Astrocyte (in vitro differentiated cells and primary cell): ENCODE measurements at regions not wholly inside any gene's neighbourhood (a gene's known extent, or its start where the extent isn't known, plus 50 kb on each side); places are given as distances from the start of the nearest gene placed in this dataset.

Experiments
- DNase-seq: peaks from one replicate; pipeline ENCODE4 v3.0.0-alpha.2; 2010; ENCODE audit warnings: low read depth
- FAIRE-seq: peaks from 2 replicates; lab custom pipeline; 2011; peaks lifted over from hg19 to GRCh38; lab: Jason Lieb, UNC
- H2AFZ ChIP-seq: 2 replicates; pipeline ENCODE4 v1.6.0; 2012; ENCODE audit warnings: low read depth, low read length, inconsistent platforms
- H3K27ac ChIP-seq: 2 replicates; pipeline ENCODE4 v1.5.1; 2011; ENCODE audit warnings: low read depth, low read length, inconsistent platforms
- H3K27me3 ChIP-seq: 2 replicates; pipeline ENCODE4 v1.6.0; 2011; ENCODE audit warnings: low read length, inconsistent platforms; ENCODE audit not compliant: insufficient read depth
- H3K36me3 ChIP-seq: 2 replicates; pipeline ENCODE4 v1.5.1; 2011; ENCODE audit warnings: low read length, inconsistent platforms; ENCODE audit not compliant: insufficient read depth
- H3K4me1 ChIP-seq: 2 replicates; pipeline ENCODE4 v1.5.1; 2011; ENCODE audit warnings: low read length, inconsistent platforms; ENCODE audit not compliant: insufficient read depth
- H3K4me2 ChIP-seq: 2 replicates; pipeline ENCODE4 v1.6.0; 2012; ENCODE audit warnings: low read length, inconsistent platforms
- H3K4me3 ChIP-seq: 2 replicates; pipeline ENCODE4 v1.5.1; 2011; ENCODE audit warnings: low read depth, mild to moderate bottlenecking, low read length, inconsistent platforms; ENCODE audit not compliant: insufficient read depth
- H3K79me2 ChIP-seq: 2 replicates; pipeline ENCODE4 v1.6.0; 2012; ENCODE audit warnings: mild to moderate bottlenecking, low read length, inconsistent platforms; ENCODE audit not compliant: insufficient read depth
- H3K9ac ChIP-seq: 2 replicates; pipeline ENCODE4 v1.6.0; 2012; ENCODE audit warnings: mild to moderate bottlenecking, low read length, inconsistent platforms
- H3K9me3 ChIP-seq: 2 replicates; pipeline ENCODE4 v1.5.1; 2012; ENCODE audit warnings: low read depth, mild to moderate bottlenecking, low read length, inconsistent platforms; ENCODE audit not compliant: insufficient read depth
- H4K20me1 ChIP-seq: 2 replicates; pipeline ENCODE4 v1.6.0; 2012; ENCODE audit warnings: low read length, inconsistent platforms; ENCODE audit not compliant: insufficient read depth
- H3K27ac Mint-ChIP-seq: one replicate; pipeline ENCODE4 v1.8.0; 2021; ENCODE audit warnings: mild to moderate bottlenecking, mixed read lengths; ENCODE audit not compliant: unreplicated experiment
- H3K27me3 Mint-ChIP-seq: one replicate; pipeline ENCODE4 v1.8.0; 2021; ENCODE audit warnings: low read depth, mixed read lengths; ENCODE audit not compliant: unreplicated experiment
- H3K36me3 Mint-ChIP-seq: one replicate; pipeline ENCODE4 v1.8.0; 2021; ENCODE audit warnings: low read depth, mixed read lengths; ENCODE audit not compliant: unreplicated experiment
- H3K4me1 Mint-ChIP-seq: one replicate; pipeline ENCODE4 v1.8.0; 2021; ENCODE audit warnings: low read depth, mixed read lengths; ENCODE audit not compliant: unreplicated experiment
- H3K4me3 Mint-ChIP-seq: one replicate; pipeline ENCODE4 v1.8.0; 2021; ENCODE audit warnings: mild to moderate bottlenecking, moderate library complexity, mixed read lengths; ENCODE audit not compliant: unreplicated experiment
- H3K9me3 Mint-ChIP-seq: one replicate; pipeline ENCODE4 v1.8.0; 2021; ENCODE audit warnings: mild to moderate bottlenecking, mixed read lengths; ENCODE audit not compliant: unreplicated experiment
- EZH2 ChIP-seq: IDR thresholded peaks from 2 replicates; pipeline ENCODE4 v1.6.1; 2012; ENCODE audit warnings: mild to moderate bottlenecking, low read length, inconsistent platforms; ENCODE audit not compliant: insufficient read depth
- TF ChIP-seq, protein P1 (sequence below): IDR thresholded peaks from 2 replicates; pipeline ENCODE4 v1.5.1; 2011; ENCODE audit warnings: low read depth, mild to moderate bottlenecking, inconsistent platforms, low read length, moderate library complexity; ENCODE audit not compliant: insufficient read depth

DNA sequence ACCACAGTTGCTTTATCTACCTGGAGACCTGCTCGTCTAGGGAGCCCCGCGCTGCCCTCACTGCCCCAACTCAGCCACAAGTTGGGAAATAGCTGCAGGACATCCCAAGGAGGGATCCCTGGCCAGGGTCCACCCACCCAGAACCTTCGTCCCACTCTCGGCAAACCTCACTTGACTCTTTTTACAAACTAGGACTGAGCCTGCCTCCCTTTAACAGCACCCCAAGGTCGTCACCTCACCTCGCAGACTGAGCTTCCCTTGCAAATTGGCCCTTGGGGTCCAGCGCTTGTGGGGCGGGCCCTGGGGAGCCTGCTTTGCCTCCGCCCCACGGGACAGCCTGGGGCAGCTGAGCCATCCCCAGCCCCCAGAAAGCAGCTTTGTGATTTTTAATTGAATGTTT lies 1505.8 kb downstream of the TBC1D22A start:
- TF ChIP-seq EZH2, result no peak
- TF ChIP-seq, protein P1, sequence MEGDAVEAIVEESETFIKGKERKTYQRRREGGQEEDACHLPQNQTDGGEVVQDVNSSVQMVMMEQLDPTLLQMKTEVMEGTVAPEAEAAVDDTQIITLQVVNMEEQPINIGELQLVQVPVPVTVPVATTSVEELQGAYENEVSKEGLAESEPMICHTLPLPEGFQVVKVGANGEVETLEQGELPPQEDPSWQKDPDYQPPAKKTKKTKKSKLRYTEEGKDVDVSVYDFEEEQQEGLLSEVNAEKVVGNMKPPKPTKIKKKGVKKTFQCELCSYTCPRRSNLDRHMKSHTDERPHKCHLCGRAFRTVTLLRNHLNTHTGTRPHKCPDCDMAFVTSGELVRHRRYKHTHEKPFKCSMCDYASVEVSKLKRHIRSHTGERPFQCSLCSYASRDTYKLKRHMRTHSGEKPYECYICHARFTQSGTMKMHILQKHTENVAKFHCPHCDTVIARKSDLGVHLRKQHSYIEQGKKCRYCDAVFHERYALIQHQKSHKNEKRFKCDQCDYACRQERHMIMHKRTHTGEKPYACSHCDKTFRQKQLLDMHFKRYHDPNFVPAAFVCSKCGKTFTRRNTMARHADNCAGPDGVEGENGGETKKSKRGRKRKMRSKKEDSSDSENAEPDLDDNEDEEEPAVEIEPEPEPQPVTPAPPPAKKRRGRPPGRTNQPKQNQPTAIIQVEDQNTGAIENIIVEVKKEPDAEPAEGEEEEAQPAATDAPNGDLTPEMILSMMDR, result no peak
- Histone ChIP-seq H3K9me3 (peaks cover 3% of the 10 kb centered on the region), H3K4me3 (no peak overlapping the region), H3K4me2 (no peak overlapping the region), H3K4me1 (no peaks in the 10 kb centered on the region), H3K79me2 (no peaks in the 10 kb centered on the region), H3K36me3 (no peaks in the 10 kb centered on the region), H3K27ac (no peak overlapping the region), H3K27me3 (no peaks in the 10 kb centered on the region), H2AFZ (no peak overlapping the region), H4K20me1 (no peaks in the 10 kb centered on the region), H3K9ac (no peak overlapping the region)
- Mint-ChIP-seq H3K4me3 (no peak overlapping the region), H3K27me3 (peaks cover 48% of the 10 kb centered on the region), H3K27ac (no peak overlapping the region), H3K36me3 (no peaks in the 10 kb centered on the region), H3K9me3 (no peaks in the 10 kb centered on the region), H3K4me1 (no peaks in the 10 kb centered on the region)
- FAIRE-seq, result no peak
- no peak for DNase-seq

DNA sequence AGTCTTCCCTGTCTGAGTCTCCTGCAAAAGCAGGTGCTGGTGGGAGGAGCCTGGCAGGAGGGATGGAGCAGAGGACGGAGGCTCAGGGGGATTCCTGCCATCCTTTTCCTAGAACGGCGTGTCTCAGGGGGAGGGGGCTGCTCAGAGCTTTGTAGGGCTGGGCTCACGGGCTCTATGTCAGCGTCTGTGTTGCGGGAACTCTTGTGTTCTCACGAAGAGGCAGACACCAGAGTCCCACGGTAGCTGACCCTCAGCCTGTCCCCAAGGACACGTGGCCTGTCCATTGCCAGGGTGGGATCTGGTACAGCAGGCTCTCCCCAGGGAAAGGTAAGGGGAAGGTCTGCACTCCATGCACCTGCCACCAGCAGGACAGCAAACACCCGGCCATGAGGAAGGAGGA lies 1505.2 kb downstream of the TBC1D22A start:
- Mint-ChIP-seq H3K36me3 (no peaks in the 10 kb centered on the region), H3K27ac (no peak overlapping the region), H3K9me3 (no peaks in the 10 kb centered on the region), H3K4me3 (no peak overlapping the region), H3K4me1 (no peaks in the 10 kb centered on the region), H3K27me3 (peaks cover 47% of the 10 kb centered on the region)
- H3K4me3 ChIP-seq, result no peak overlapping the region
- no peaks in the 10 kb centered on the region for H3K4me1 ChIP-seq
- no peak for TF ChIP-seq EZH2
- no peak overlapping the region for H3K9ac ChIP-seq
- no peaks in the 10 kb centered on the region for H3K36me3 ChIP-seq
- DNase-seq (no peak), FAIRE-seq (no peak)
- H3K27ac ChIP-seq, result no peak overlapping the region
- H3K4me2 ChIP-seq, result no peak overlapping the region
- H3K79me2 ChIP-seq, result no peaks in the 10 kb centered on the region
- H3K9me3 ChIP-seq, result peaks cover 4% of the 10 kb centered on the region
- H4K20me1 ChIP-seq, result no peaks in the 10 kb centered on the region
- no peak overlapping the region for H2AFZ ChIP-seq
- no peaks in the 10 kb centered on the region for H3K27me3 ChIP-seq

DNA sequence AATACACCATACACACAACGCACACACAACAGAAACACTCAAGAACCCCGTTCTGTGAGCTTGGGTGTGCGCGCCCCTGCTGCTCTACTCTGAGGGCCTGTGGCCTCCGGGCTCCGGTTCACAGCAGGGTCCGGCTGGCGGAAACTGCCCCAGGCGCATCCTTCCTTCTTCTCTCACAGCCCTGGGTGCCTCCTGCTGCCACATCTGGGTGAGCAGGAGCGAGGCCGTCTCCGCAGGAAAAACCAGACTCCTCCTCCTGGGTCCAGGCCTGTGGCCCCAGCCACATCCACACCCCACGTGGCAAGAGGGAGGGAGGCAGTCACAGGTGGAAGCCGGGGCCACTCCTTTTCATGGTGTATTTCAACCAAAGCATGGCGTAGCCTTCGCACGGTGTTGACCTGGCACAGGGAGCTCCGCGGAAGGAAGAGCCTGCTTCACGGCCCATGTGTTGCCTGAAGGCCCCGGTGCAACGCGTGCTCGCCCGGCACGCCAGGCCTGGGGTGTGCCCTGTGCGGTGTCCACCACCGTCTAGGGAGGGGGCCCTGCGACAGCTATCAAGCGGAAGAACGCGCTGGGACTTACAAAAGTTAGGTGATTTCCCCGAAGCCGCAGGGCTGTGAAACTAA lies 1502.7 kb downstream of the TBC1D22A start:
- Mint-ChIP-seq H3K9me3 (peaks cover 2% of the 10 kb centered on the region), H3K27ac (no peak overlapping the region)

More for the DNA sequence above, 1502.7 kb downstream of the TBC1D22A start:
- H3K36me3 Mint-ChIP-seq, result no peaks in the 10 kb centered on the region
- H3K4me1 Mint-ChIP-seq, result no peaks in the 10 kb centered on the region
- Histone ChIP-seq H3K9ac (no peak overlapping the region), H3K4me1 (no peaks in the 10 kb centered on the region), H3K27me3 (no peaks in the 10 kb centered on the region), H2AFZ (no peak overlapping the region), H3K79me2 (no peaks in the 10 kb centered on the region), H3K4me3 (no peak overlapping the region), H3K4me2 (no peak overlapping the region), H3K36me3 (no peaks in the 10 kb centered on the region), H3K27ac (no peak overlapping the region), H4K20me1 (no peaks in the 10 kb centered on the region), H3K9me3 (peaks cover 17% of the 10 kb centered on the region)
- FAIRE-seq, result no peak
- H3K27me3 Mint-ChIP-seq, result peaks cover 37% of the 10 kb centered on the region
- DNase-seq, result no peak
- TF ChIP-seq, protein P1, result no peak
- TF ChIP-seq EZH2, result no peak
- no peak overlapping the region for H3K4me3 Mint-ChIP-seq
